Activated CD4-positive, CD25-positive, alpha-beta regulatory T cell treated with anti-CD3 and anti-CD28 coated beads, Interleukin-2, amount 50 U/mL, for 24 hours (primary cell): ENCODE measurements at regions not wholly inside any gene's neighbourhood (a gene's known extent, or its start where the extent isn't known, plus 50 kb on each side); places are given as distances from the start of the nearest gene placed in this dataset.
"Not testable (repeated sequence)": the region's sequence is repeated elsewhere in the genome, so short reads cannot be mapped to it uniquely, and the experiment has no call there.

ENCODE experiments used
- ATAC-seq, 2 donors: fragments of 150-1000 bp; cut with Tn5 transposase; one replicate each; pipeline ENCODE4 v1.10.0; 2021; ENCODE audit warnings: mild to moderate bottlenecking in 1 of 2, moderate library complexity in 1 of 2

DNA sequence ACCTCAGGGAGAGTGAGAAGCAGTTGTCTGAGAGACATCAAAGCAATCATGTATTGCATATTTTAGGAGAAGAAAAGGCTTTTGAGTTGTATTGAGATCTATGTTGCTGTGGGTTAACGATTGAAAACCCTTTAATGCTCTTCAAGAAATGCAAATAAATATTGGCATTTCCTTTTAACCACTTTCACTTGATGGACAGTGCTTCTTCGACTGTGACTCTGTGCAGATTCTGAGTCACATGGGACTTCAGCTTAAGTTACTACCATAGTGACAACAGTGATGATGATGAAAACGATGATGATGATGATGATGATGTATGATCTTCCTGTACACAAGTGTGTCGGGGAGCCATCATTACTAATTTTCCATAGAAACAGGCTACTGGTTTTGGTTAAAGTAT is 181.8 kb downstream of the AKAIN1 start:
- ATAC-seq, result no peak

DNA sequence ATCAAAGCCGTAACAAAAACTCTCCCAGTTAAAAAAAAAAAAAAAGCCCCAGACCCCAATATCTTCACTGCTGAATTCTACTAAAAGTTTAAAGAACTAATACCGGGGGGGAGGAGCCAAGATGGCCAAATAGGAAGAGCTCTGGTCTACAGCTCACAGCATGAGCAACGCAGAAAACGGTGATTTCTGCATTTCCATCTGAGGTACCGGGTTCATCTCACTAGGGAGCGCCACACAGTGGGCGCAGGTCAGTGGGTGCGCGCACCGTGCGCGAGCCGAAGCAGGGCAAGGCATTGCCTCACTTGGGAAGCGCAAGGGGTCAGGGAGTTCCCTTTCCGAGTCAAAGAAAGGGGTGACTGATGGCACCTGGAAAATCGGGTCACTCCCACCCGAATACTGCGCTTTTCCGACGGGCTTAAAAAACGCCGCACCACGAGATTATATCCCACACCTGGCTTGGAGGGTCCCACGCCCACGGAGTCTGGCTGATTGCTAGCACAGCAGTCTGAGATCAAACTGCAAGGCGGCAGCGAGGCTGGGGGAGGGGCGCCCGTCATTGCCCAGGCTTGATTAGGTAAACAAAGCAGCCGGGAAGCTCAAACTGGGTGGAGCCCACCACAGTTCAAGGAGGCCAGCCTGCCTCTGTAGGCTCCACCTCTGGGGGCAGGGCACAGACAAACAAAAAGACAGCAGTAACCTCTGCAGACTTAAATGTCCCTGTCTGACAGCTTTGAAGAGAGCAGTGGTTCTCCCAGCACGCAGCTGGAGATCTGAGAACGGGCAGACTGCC is 192.8 kb downstream of the AKAIN1 start:
- ATAC-seq, result not testable (repeated sequence)

DNA sequence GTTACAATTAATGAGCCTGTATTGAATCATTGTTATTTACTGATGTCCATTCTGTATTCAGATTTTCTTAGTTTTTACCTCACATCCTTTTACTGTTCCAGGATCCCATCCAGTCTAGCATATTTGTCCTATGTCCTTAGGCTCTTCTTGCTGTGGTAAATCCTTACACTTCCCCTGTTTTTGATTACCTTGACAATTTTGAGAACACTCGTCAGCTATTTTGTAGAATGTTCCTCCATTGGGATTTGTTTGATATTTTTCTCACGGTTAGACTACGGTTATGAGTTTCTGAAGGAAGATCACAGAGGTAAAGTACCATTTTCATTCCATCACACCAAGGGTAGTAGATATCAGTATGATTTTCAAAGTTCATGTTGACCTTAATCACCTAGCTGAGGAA is 202.3 kb downstream of the AKAIN1 start:
- ATAC-seq, result no peak

DNA sequence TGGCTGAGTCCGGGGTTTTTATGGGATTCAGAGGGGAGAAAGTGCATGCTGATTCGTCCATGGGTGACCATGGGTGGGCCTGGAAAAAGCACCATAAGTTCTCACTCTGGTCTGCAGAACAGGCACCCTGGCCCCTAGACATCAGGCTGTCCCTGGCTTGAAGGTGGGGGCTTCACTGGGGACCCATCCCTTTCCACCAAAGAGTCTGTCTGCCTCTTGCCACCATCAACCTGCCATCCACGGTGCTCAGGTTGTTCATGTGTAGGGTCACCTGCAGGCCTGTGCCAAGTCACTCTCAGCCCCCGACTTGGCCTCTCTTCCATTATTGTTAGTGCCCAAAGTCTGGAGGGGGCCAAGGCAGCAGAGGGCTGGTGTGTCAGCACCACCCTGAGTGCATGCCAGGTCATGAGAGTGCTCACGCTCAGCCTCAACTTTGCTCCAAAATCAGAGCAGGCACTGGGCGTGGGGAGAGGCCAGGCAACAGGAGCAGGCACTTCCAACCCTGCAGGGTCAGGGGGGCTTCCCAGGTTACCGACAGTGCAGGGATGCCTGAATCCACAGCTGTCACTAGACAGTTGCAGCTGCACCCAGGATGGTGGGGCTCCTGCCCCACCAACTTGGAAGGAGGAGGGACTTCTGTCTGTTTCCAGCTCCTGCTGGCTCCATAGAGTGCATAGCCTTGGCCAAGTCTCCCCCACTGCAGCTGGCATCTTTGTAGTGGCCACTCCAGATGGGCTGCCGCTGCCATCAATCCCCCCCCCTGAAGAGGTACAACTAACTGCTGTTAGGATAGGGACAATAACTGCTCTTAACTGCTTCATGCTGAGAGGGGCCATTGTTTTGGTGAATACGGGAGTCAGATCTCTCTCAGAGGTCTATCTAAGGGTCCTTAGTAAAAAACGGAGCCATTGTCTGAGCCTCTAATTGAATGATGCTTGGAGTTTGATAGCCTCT is 209.3 kb downstream of the AKAIN1 start:
- no peak for ATAC-seq

DNA sequence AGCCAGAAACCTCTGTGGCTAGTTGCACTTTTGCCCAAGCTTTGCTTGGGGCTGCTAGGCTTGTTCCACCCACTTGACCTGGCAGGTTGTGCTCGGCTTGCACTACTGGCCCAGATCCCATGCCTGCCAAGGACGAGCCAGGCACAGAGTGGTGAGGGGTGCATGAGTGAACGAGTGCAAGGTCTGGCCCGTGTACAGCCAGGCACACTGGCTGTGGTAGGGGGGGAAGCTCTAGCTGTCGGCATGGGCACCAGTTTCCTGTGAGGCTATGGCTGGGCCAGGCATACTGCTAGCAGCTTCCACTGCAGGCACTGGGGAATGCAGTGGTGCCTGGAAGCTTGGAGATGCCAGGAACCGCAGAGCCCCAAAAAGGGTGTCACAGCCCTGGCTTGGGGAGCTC is 210.4 kb downstream of the AKAIN1 start:
- no peak for ATAC-seq

DNA sequence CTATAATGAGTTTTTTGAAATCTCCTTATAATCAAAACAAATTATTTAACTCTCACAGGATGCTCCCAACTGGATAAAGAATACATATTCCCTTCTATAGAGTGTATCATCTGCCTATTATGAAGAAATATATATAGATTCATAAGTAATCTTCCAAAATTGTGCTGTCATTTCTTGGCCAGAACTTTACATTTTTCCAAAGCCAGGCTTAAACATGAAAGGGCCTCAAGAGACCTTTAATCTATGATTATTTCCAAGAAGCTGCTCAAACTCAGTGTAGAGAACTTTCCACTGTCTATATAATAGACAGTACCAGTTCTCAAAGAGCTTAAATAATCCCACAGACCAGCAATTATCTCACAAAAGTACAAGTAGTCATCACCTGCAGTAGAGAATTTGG is 211.0 kb downstream of the AKAIN1 start:
- no peak for ATAC-seq

DNA sequence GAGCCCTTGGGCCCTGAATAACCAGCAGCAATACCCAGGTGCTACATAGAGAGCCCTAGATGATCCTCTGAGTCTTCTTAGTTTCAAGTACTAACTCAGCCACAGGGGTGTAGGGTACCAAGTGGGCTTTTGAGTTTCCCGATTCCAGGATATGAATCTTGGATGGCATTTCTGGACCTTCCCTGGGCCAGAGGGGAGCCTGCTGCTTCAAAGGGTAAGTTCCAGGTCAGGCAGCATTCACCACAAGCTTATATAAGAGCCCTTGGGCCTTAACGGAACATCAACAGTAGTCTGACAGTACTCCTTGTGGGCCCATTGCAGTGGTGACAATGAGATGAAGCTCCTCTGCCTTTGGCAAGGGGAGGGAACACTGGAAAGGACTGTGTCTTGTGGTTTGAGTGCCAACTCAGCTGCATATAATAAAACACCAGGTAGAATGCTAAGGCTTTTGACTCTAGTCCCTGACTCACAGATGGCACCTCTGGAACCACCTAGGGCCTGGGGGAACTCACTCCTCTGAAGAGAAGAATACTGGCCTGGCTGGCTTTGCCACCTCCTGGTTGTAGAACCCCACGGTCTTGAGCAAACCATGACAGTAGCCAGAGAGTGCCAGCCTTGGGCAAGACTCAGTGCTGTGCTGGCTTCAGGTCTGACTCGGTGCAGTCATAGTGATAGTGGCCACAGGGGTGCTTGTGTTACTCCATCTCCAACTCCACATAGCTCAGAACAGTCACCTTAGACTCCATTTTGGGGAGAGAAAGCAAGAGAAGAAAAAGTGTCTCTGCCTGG is 235.7 kb downstream of the AKAIN1 start:
- no peak for ATAC-seq

DNA sequence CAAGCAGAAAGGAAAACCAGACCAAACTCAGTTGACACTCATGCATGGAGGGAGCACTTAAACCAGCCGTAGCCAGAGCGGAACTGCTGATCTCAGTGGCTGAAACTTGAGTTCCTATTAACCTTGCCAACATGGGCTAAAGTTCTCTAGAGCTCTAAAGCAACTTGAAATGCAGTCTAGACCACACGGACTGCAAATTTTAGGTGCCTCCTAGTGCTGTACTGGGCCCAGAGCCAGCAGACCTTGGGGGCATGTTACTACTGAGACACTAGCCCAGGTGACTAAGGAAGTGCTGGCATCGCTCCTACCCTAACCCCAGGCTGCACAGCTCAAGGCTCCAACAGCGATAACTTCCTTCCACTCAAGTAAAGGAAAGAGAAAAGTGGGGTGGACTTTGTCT is 236.5 kb downstream of the AKAIN1 start:
- no peak for ATAC-seq

DNA sequence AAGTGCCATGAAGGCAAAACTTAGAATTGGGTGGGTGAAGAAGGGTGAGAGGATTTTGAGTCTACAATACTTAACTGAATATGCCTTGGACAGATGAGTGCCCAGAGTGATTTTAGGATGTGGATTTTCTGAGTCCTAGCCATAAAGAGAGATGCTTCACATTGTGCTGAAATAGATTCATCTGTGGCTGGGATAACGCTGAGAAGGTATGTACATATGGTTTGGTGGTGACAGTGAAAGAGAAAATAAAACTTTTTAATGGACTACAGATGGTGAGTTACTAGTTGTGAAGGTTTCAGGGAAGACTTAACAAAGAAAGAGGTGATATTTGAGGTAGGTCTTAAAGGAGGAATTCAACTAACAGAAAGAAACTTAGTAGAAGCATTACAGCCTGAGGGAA is 265.8 kb downstream of the AKAIN1 start:
- no peak for ATAC-seq

DNA sequence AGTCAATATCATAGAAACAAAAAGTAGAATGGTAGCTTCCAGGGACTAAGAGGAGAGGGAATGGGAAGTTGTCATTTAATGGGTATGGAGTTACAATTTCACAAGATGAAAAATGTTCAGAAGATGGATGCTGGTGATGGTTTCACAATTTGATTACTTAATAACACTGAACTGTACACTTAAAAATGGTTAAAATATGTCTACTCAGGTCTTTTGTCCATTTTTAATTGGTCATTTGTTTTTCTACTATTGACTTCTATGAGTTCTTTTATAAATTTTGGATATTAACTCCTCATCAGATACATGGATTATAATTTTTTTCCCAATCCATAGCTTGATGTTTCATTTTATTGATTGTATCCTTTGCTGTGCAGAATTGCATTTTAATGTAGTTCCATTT is 275.5 kb downstream of the AKAIN1 start:
- ATAC-seq, result no peak

DNA sequence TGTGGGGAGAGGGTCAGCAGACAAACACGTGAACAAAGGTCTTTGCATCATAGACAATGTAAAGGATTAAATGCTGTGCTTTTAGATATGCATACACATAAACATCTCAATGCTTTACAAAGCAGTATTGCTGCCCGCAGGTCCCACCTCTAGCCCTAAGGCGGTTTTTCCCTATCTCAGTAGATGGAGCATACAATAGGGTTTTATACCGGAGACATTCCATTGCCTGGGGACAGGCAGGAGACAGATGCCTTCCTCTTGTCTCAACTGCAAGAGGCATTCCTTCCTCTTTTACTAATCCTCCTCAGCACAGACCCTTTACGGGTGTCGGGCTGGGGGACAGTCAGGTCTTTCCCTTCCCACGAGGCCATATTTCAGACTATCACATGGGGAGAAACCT is 279.5 kb downstream of the AKAIN1 start:
- not testable (repeated sequence) for ATAC-seq

DNA sequence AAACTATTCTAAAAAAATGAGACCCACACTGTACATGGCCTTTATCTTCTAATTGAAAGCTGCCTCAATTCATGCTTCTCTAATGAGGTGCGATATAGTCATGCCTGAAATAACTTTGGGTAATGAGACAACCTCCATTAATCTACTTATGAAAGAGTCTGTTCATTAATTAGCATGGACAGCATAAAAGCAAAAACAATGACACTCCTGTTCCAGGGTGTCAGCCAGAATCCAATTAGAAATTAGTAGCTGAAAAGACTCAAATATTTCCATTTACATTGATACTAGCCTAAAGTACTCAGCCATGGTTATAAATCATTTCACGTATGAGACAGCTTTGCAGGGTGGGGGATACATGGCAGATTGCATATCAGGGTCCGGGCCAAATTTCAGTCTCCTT is 288.7 kb downstream of the AKAIN1 start:
- no peak for ATAC-seq

DNA sequence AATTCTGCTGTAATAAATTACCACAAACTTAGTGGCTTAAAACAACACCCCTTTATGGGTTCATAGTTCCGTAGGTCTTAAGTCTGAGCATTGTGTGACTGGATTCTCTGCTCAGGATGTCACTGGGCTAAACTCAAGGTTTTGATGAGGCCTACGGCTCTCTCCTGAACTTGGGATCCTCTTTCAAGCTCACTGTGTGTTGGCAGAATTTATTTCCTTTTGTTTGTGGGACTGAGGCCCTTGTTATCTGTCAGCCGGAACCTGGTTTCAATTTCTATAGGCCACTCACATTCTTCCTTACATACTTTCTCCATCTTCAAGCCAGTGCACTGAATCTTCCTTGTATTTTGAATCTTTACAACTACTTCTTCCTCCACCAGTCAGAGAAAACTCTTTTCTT is 290.2 kb downstream of the AKAIN1 start:
- no peak for ATAC-seq

DNA sequence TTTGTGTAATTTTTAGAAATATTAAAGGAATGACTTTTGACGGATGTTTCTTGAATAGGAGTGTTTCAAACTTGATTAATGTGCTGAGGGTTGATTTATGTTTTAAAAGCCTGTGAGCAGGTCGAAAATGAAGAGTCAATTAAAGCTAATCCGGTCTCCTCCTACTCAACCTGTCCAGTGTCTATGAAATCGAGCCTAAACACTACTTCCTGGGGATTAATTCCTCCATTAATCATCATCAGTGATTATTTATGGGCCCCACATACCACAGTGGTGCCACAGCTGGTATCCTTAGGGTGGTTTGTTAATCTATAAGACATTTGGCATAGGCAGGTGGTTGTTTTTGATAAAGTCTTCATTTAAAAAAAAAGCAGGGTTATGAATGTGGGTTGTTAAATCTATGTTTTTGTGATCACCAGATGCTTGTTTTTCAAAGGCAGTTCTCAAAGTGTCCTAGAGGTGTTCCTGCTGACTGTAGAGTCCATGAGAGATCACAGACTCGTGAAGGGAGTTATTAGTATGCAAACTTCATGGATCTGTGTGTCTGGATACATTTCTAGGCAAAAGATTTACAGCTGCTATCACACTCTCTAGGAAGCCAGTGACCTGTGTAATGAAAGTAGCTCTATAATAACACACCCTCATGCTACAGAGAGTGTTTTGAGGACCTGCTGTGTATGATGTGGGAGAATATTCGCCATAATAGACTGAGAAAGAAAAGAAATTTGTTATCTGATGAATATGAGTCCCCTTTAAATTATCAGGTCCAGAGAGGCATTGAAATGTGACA is 308.6 kb downstream of the AKAIN1 start:
- ATAC-seq, result no peak

DNA sequence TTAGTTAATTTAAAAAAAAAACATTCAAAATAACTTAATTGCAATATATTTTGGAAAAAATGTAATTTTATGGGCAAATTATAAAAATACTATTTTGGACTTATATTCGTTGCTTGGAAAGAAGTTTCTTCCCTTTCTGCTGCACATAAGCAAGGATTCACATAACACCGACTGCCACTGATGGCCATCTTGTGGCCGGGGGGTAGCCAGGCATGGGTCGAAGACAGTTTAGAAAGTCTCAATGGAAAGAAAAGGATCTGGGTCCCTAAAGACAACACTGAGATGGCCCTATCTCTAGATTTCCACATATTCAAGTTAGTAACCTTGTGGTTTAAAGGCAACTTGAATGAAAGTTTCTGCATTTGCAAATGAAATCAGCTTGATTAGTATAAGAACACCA is 318.6 kb downstream of the AKAIN1 start:
- no peak for ATAC-seq

DNA sequence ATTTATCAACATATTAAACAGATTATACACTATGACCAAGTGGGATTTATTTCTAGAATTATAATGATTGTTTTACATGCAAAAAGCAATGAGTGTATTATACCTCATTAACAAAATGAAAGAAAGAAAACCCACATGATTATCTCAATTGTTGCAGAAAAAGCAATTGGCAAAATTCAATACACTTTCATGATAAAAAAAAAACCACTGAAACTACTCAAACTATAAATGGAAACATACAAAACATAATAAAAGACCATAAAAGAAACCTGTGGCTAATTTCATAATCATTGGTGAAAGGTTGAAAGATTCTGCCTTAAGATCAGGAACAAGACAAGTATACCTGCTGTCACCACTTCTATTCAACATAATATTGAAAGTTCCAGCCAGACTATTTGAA is 325.9 kb downstream of the AKAIN1 start:
- ATAC-seq, result no peak

DNA sequence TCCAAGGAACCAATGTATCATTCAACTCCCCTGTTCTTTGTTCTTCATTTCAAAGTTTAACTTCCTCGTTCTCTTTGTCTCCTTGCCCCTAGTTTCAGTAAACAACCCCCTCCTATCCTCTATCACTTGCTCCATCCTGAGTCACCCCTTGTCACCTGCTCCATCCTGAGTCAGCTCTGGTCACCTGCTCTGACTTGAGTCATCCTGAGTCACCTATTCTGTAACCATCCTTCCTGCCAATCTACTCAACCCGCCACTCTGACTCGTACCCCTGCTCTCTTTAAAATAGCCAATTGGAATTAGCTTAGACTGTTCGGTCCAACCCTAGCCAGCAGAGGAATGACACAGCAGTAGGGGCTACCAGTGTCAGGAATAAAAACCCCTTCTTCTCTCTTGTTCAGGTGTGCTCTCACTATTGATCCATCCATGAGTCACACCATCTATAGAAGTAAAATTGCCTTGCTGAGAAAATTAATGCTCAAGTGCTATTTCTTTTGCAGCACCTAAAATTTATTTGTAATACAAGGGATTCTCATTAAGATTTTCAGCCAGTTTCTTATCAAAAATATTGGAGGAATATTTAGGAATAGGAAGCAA is 326.8 kb downstream of the AKAIN1 start:
- no peak for ATAC-seq

DNA sequence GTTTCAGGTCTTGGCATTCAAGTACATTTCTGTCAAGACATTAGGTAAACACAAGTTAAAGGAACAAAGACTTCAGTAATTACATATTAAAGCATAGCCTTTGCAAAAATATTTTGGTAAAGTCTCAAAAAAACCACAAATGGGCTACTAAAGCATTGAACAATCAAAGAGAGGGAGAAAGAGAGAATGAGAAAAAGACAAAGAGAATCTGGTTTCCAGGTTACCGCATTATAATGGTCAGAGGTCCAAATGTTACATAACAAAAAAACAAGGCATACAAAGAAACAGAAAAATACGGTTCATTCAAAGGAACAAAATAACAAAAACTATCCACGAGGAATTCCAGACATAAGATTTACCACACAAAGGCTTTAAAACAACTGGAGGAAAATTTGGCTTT is 327.9 kb downstream of the AKAIN1 start:
- ATAC-seq, result no peak

DNA sequence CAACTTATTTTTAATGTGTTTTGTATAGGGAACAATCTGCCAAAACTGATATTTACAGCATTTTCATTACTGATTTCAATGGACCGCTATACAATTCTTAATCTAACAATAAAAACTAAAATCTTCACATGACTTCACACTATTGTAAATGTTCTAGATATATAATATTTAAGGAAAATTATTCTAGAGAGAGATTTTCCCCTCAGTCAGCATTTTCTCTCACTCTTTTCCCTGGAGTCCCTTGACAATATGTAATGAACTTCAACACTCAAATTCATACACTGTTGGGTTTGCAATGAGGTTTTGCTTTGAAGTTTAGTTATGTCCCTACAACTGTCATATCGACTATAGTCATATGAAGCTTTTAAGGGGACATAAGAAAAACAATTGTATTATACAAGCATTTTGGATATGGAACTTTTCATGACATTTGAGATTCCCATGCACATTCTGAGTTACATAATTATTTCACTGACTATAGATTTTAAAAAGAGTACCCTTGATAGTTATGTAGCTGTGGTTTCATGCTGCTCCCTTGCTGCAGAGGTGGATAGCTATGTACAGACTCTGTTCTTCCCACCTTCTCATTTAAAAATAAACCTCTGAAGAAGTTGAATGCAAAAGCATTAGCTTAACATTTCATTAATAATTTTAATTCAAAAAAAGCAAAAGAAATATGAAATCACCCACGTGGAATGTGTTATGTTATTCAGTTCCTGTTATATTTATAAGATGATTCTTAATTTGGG is 338.5 kb downstream of the AKAIN1 start:
- no peak for ATAC-seq

DNA sequence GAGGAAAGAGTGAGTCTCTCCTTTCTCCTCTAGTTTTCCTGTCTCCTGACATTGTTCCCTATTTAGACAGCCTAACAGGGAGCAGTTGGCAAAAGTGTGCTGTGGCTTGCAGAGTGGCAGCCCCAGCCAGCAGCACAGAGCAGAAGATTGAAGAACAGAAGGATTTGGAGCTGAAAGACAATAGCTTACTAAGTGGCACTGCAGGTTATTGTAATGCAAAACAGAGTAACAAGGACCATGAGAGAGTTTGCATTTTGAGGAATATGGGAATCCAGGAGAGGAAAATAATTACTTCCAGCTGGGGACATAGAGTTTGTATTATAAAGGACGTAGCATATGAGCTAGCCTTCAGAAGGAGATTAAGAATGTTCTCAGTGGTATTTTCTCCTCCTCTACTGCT is 342.4 kb downstream of the AKAIN1 start:
- ATAC-seq, result no peak

DNA sequence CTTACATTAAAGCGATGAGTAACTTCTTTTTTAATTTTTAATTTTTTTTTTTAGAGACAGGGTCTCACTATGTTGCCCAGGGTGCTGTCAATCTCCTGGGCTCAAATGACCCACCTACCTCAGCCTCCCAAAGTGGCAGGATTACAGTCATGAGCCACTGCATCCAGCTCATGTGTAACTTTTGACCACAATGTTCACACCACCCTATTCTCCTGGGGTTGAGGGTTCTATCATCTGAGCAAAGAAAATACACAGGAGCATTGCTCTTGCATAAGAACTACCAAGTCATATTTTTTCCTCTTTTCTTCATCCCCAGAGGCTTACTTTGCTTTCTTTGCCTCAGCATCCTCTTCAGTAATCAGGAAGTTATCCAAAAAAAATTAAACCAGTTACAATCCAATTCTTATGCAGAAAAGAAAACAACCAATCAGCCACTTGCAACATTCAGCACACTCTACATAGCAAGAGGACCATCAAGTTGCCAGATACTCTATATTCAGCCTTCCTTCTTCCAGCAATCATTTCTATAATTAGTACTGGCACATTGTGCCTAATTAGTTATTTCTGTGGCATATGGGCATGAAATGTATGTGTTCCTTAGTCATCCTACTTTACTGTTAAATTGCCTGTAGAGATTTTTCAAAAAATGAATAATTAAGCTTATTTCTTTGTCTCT is 345.6 kb downstream of the AKAIN1 start:
- ATAC-seq, result no peak
